ENCODE measurements at regions not wholly inside any gene's neighbourhood (a gene's known extent, or its start where the extent isn't known, plus 50 kb on each side); places are given as distances from the start of the nearest gene placed in this dataset.

- TF ChIP-seq POLR2A (IDR thresholded peaks at IDR 0.05; ENCODE audit: low read depth, low read length) (no peak), TAF1 (IDR thresholded peaks at IDR 0.05; ENCODE audit: low read depth, low read length) (no peak), PAX5 (IDR thresholded peaks at IDR 0.05; ENCODE audit: insufficient read depth, low read length, severe bottlenecking) (no peak), POLR2AphosphoS5 (IDR thresholded peaks at IDR 0.05; ENCODE audit: low read depth, low read length) (no peak), SPI1 (IDR thresholded peaks at IDR 0.05; ENCODE audit: low read depth, low read length) (no peak)
Measured at GRCh38 chr2:163008642-163009041, 170.1 kb upstream of the KCNH7 start.
